ENCODE measurements at regions not wholly inside any gene's neighbourhood (a gene's known extent, or its start where the extent isn't known, plus 50 kb on each side); places are given as distances from the start of the nearest gene placed in this dataset.

GRCh38 chr5:153206361-153206760 is 284.1 kb upstream of the GRIA1 start:
- intact Hi-C loops (cut with DNase I, micrococcal nuclease): no loop called here
- Histone ChIP-seq H3K4me1 (ENCODE audit: low read depth) (no peaks in the 10 kb centered on the region), H3K9me3 (peaks cover 5% of the 10 kb centered on the region), H3K4me3 (no peak overlapping the region), H3K36me3 (ENCODE audit: low read depth) (no peaks in the 10 kb centered on the region)
- TF ChIP-seq CTCF (IDR thresholded peaks at IDR 0.05): no peak
- DNase-seq (no peak), ATAC-seq (no peak)

- intact Hi-C loops (cut with DNase I, micrococcal nuclease): no loop called here
- Histone ChIP-seq H3K9me3 (peaks cover 2% of the 10 kb centered on the region), H3K36me3 (ENCODE audit: low read depth) (no peaks in the 10 kb centered on the region), H3K4me1 (ENCODE audit: low read depth) (no peaks in the 10 kb centered on the region), H3K4me3 (no peak overlapping the region)
- DNase-seq (no peak), ATAC-seq (no peak)
- TF ChIP-seq CTCF (IDR thresholded peaks at IDR 0.05): no peak
Observed at GRCh38 chr5:153209016-153209415, 281.5 kb upstream of the GRIA1 start.

- intact Hi-C loops (cut with DNase I, micrococcal nuclease): no loop called here
- DNase-seq (no peak), ATAC-seq (no peak)
- Histone ChIP-seq H3K9me3 (peaks cover 4% of the 10 kb centered on the region), H3K4me3 (no peak overlapping the region), H3K4me1 (ENCODE audit: low read depth) (no peaks in the 10 kb centered on the region), H3K36me3 (ENCODE audit: low read depth) (no peaks in the 10 kb centered on the region)
- no peak for TF ChIP-seq CTCF (IDR thresholded peaks at IDR 0.05)
Observed at GRCh38 chr5:153209687-153210086, 280.8 kb upstream of the GRIA1 start.

GRCh38 chr5:153211076-153211475 is 279.4 kb upstream of the GRIA1 start:
- intact Hi-C loops (cut with DNase I, micrococcal nuclease): no loop called here
- no peak for ATAC-seq
- Histone ChIP-seq H3K4me1 (ENCODE audit: low read depth) (no peaks in the 10 kb centered on the region), H3K9me3 (peaks cover 9% of the 10 kb centered on the region), H3K36me3 (ENCODE audit: low read depth) (no peaks in the 10 kb centered on the region), H3K4me3 (no peak overlapping the region)
- no peak for DNase-seq
- no peak for TF ChIP-seq CTCF (IDR thresholded peaks at IDR 0.05)

- no peak for TF ChIP-seq CTCF (IDR thresholded peaks at IDR 0.05)
- intact Hi-C loops (cut with DNase I, micrococcal nuclease): no loop called here
- no peak for DNase-seq
Observed at GRCh38 chr5:153212471-153212870, 278.0 kb upstream of the GRIA1 start.

GRCh38 chr5:153222936-153223335 is 267.5 kb upstream of the GRIA1 start:
- Histone ChIP-seq H3K9me3 (peaks cover 11% of the 10 kb centered on the region), H3K36me3 (ENCODE audit: low read depth) (no peaks in the 10 kb centered on the region), H3K4me1 (ENCODE audit: low read depth) (no peaks in the 10 kb centered on the region), H3K4me3 (no peak overlapping the region)
- DNase-seq (no peak), ATAC-seq (no peak)
- no peak for TF ChIP-seq CTCF (IDR thresholded peaks at IDR 0.05)
- intact Hi-C loops (cut with DNase I, micrococcal nuclease): no loop called here

More at GRCh38 chr5:153212471-153212870, 278.0 kb upstream of the GRIA1 start:
- H3K4me3 ChIP-seq: no peak overlapping the region
- ATAC-seq: no peak
- no peaks in the 10 kb centered on the region for H3K36me3 ChIP-seq (ENCODE audit: low read depth)
- H3K9me3 ChIP-seq: peaks cover 21% of the 10 kb centered on the region
- H3K4me1 ChIP-seq (ENCODE audit: low read depth): no peaks in the 10 kb centered on the region

Data from mucosa of descending colon (tissue), 3 donors.